ENCODE measurements at regions not wholly inside any gene's neighbourhood (a gene's known extent, or its start where the extent isn't known, plus 50 kb on each side); places are given as distances from the start of the nearest gene placed in this dataset.

DNA sequence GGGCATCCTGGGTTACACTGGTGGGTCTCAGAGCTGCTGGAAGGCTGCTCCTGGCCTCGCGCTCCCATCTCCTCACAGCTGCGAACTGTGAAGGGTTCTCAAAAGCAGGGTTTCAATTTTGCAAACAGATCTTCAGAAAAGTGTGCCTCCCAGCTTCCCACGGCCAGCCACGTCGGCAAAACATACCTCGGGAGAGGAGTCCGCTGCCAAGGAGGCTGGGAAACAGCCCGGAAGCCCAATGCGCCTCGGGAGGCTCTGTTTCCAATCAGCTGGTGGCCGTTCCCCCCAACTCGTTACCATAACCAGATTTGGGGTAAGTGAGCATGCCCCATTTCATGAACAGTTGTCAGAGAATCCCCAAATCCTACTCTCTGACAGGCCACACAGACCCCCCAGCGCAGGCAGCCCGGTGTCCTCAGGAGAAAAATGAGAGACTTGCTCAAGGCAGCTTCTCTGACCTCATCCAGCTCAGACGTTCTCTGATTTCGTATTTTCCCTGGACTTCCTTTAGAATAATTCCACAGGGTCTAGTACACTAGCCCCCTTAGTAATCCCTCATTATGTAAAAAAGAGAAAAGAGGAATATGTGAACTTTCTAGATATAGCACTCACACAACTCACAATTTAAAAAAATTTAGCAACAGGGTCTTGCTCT is 98.4 kb downstream of the SNX5 start:
- TF ChIP-seq SMC3 (IDR thresholded peaks at IDR 0.05; ENCODE audit: low read depth, low read length) (no peak), RAD21 (IDR thresholded peaks at IDR 0.05; ENCODE audit: low read length) (no peak), FOS (IDR thresholded peaks at IDR 0.05; ENCODE audit: low read depth, low read length) (no peak), NFE2L2 (IDR thresholded peaks at IDR 0.05; ENCODE audit: low read depth, low read length) (no peak), CEBPB (IDR thresholded peaks at IDR 0.05; ENCODE audit: low read depth, low read length) (no peak), CTCF (conservative IDR thresholded peaks at IDR 0.05; ENCODE audit: low read depth, low read length) (no peak), BHLHE40 (IDR thresholded peaks at IDR 0.05; ENCODE audit: low read depth, low read length) (no peak), MAZ (IDR thresholded peaks at IDR 0.05; ENCODE audit: borderline replicate concordance, low read depth, low read length) (no peak)
- TF ChIP-seq, protein P1, sequence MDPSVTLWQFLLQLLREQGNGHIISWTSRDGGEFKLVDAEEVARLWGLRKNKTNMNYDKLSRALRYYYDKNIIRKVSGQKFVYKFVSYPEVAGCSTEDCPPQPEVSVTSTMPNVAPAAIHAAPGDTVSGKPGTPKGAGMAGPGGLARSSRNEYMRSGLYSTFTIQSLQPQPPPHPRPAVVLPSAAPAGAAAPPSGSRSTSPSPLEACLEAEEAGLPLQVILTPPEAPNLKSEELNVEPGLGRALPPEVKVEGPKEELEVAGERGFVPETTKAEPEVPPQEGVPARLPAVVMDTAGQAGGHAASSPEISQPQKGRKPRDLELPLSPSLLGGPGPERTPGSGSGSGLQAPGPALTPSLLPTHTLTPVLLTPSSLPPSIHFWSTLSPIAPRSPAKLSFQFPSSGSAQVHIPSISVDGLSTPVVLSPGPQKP (IDR thresholded peaks at IDR 0.05; ENCODE audit: borderline replicate concordance, low read depth, low read length): no peak
- Histone ChIP-seq H3K9me3 (ENCODE audit: control insufficient read depth, insufficient read depth, low read length) (no peaks in the 10 kb centered on the region), H4K8ac (ENCODE audit: low read depth in 2 of 2, low read length in 2 of 2) (peak overlapping the region; percentile 64 to 91; a peak in 2 of 4 replicates), H2AFZ (replicated peaks; ENCODE audit: low read length, poor library complexity) (peak overlapping the region; percentile 89), H3K27ac (ENCODE audit: insufficient read depth, low read length) (0 out of 2 replicates have a peak overlapping the region, but pooled peaks have one; percentile 22), H3K36me3 (ENCODE audit: control insufficient read depth, insufficient read depth, low read length) (no peaks in the 10 kb centered on the region), H3K4me2 (ENCODE audit: low read depth, low read length) (no peak overlapping the region; the same call in 1 of the 2 replicates), H2BK20ac (ENCODE audit: low read depth, low read length) (peak overlapping the region; percentile 78), H4K91ac (ENCODE audit: insufficient read depth, low read depth, low read length) (peak overlapping the region; percentile 19), H2BK5ac (ENCODE audit: low read depth, low read length, poor library complexity, severe bottlenecking) (no peak overlapping the region), H4K20me1 (ENCODE audit: insufficient read depth, low read length) (no peaks in the 10 kb centered on the region), H3K4me3 (ENCODE audit: insufficient read depth, low read depth, low read length) (no peak overlapping the region), H3K14ac (replicated peaks; ENCODE audit: low read depth, low read length) (peak overlapping the region; percentile 43), H3K9me1 (ENCODE audit: insufficient read depth, low read length) (peaks cover 14% of the 10 kb centered on the region), H3K4ac (ENCODE audit: low read depth, low read length) (peak overlapping the region; percentile 86), H3K4me1 (ENCODE audit: control insufficient read depth, insufficient read depth, low read length) (peaks cover 14% of the 10 kb centered on the region), H2AK9ac (replicated peaks; ENCODE audit: low read depth, low read length, poor library complexity) (peak overlapping the region; percentile 68), H4K5ac (ENCODE audit: low read depth, low read length) (peak overlapping the region; percentile 75), H3K9ac (ENCODE audit: low read depth, low read length) (no peak overlapping the region; the same call in 1 of the 2 replicates), H2BK15ac (ENCODE audit: low read depth, low read length) (peak overlapping the region; percentile 62; the same call in 1 of the 3 replicates), H3K27me3 (ENCODE audit: control insufficient read depth, insufficient read depth, low read length) (no peaks in the 10 kb centered on the region), H3K56ac (ENCODE audit: extremely low read depth, insufficient read depth, low read length) (no peak overlapping the region), H2BK120ac (ENCODE audit: low read depth, low read length) (peak overlapping the region; percentile 83), H3K18ac (ENCODE audit: low read depth, low read length) (peak overlapping the region; percentile 24; the same call in 1 of the 2 replicates), H3K79me1 (ENCODE audit: low read depth in 1 of 2, low read length in 2 of 2) (no peaks in the 10 kb centered on the region), H3K23ac (ENCODE audit: low read depth, low read length) (peak overlapping the region; percentile 83; the same call in 1 of the 2 replicates), H2AK5ac (ENCODE audit: low read depth, low read length) (no peak overlapping the region)
- dilution Hi-C loops (cut with HindIII; ENCODE audit: low sequenced_read_pairs, unreplicated experiment): no loop called here
- ChIA-PET POLR2A (ENCODE audit: unreplicated experiment) (no interaction called here), CTCF (interaction anchor here (0.7 kb wide), 1 partner anchor 22 kb away, joined by 4 read pairs; no protein-coding TSS in a partner anchor)
- ATAC-seq (ENCODE audit: low read depth): no peak
- in situ Hi-C loops (cut with MboI; ENCODE audit: low sequenced_read_pairs): no loop called here
- WGBS, 2 experiments (ENCODE audit: extremely low coverage in 2 of 2, insufficient read length in 1 of 2): 51% methylated on average over 3 of the region's 17 CpGs; no CpG with 5 or more reads in 1 of the 2 experiments
- DNase-seq: peak; percentile 32
- intact Hi-C loops (cut with micrococcal nuclease): no loop called here
- BruUV-seq (replicated peaks): no TSS peak

Data from IMR-90 (cell line).